Coronary artery (tissue), 2 donors: ENCODE measurements at regions not wholly inside any gene's neighbourhood (a gene's known extent, or its start where the extent isn't known, plus 50 kb on each side); places are given as distances from the start of the nearest gene placed in this dataset.
A peak's percentile ranks its signal among the peaks of the same experiment; 100 is the strongest.

ENCODE experiments used
- DNase-seq: peaks from one replicate; pipeline ENCODE4 v3.0.0-alpha.2; 2017; ENCODE audit warnings: low spot score
- H3K27ac ChIP-seq, 2 donors: fragments of 200-600 bp; sonication (generic); one replicate each; pipeline ENCODE4 v1.5.1; 2016 to 2019
- H3K4me3 ChIP-seq: fragments of 200-600 bp; sonication (generic); 2 replicates; pipeline ENCODE4 v1.5.1; 2016; ENCODE audit warnings: mild to moderate bottlenecking, moderate library complexity
- TF ChIP-seq, protein P1 (sequence below): fragments of 200-600 bp; sonication (generic); IDR thresholded peaks from one replicate; pipeline ENCODE4 v1.5.1; 2019; ENCODE audit warnings: antibody characterized with exemption

DNA sequence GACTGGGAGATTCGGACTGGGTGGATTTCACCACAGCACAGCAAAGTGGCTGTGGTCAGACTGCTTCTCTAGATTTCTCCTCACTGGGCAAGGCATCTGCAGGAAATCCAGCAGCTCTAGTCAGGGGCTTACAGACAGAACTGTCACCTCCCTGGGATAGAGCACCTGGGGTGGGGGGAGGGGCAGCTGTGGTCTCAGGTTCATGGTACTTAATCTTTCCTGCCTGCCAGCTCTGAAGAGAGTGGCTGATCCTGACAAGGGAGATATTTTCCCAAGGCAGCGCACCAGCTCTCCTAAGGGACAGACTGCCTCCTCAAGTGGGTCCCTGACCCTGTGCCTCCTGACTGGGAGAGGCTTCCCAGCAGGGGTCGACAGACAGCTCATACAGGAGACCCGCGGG, 212.8 kb upstream of the KLF12 start:
- H3K27ac ChIP-seq = no peak overlapping the region
- no peak overlapping the region for H3K4me3 ChIP-seq
- no peak for DNase-seq
- TF ChIP-seq, protein P1, sequence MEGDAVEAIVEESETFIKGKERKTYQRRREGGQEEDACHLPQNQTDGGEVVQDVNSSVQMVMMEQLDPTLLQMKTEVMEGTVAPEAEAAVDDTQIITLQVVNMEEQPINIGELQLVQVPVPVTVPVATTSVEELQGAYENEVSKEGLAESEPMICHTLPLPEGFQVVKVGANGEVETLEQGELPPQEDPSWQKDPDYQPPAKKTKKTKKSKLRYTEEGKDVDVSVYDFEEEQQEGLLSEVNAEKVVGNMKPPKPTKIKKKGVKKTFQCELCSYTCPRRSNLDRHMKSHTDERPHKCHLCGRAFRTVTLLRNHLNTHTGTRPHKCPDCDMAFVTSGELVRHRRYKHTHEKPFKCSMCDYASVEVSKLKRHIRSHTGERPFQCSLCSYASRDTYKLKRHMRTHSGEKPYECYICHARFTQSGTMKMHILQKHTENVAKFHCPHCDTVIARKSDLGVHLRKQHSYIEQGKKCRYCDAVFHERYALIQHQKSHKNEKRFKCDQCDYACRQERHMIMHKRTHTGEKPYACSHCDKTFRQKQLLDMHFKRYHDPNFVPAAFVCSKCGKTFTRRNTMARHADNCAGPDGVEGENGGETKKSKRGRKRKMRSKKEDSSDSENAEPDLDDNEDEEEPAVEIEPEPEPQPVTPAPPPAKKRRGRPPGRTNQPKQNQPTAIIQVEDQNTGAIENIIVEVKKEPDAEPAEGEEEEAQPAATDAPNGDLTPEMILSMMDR = no peak

DNA sequence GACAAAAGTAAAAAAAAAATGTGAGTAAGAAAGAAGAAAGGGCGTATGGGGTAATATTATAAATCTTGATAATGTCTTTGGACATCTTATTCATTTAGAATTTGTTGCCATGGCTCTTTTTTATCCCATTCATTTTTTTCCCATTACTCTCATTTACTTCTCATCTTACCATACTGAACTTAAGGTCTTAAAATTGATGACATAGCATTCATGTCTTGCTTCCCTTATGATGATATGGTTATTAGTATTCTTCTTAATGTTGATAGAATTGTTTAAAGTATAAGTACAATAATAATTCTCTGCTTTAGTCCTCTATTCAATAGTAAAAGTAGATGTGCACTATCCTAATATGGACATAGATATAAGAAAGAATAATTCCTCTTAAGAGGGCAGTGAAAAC, 204.1 kb upstream of the KLF12 start:
- H3K27ac ChIP-seq = no peak overlapping the region
- no peak for DNase-seq
- H3K4me3 ChIP-seq = no peak overlapping the region
- TF ChIP-seq, protein P1 = no peak

DNA sequence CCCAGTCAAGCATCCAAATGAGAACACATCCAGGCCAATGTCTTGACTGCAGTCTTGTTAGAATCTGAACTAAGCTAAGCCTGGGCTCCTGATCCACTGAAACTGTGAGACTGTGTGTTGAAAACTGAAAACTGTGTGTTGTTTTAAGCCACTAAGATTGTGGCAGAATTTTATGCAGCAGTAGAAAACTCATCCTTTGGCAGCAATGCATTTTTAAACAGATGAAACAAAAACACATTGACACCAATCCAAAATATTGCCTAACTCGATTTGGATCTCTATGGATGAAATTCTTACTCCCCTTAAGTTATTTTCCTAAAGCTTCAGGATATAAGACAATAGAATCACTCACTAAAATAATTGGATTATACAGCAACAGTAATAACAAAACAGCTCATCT, 202.3 kb upstream of the KLF12 start:
- DNase-seq = no peak
- Histone ChIP-seq H3K27ac (no peak overlapping the region), H3K4me3 (no peak overlapping the region)
- TF ChIP-seq, protein P1 = no peak

DNA sequence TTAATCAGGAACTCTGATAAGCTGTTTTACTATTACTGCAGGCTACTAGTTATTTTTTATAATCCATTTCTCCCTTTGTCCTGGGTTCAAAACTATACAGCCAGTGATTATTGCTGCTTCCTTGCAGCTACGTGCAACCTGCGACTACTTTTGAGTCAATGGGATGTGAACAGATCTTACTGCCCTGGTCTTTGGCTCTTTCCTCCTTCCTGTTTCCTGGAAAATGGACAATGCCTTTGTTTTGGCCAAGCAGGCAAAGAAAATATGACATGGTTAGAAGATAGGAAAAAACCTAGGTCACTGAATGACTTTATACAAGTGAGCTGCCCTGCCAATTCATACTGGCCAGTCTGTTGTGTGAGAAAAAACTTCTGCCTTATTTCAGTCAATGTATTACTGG, 201.2 kb upstream of the KLF12 start:
- Histone ChIP-seq H3K27ac (no peak overlapping the region), H3K4me3 (no peak overlapping the region)
- TF ChIP-seq, protein P1 = no peak
- no peak for DNase-seq

DNA sequence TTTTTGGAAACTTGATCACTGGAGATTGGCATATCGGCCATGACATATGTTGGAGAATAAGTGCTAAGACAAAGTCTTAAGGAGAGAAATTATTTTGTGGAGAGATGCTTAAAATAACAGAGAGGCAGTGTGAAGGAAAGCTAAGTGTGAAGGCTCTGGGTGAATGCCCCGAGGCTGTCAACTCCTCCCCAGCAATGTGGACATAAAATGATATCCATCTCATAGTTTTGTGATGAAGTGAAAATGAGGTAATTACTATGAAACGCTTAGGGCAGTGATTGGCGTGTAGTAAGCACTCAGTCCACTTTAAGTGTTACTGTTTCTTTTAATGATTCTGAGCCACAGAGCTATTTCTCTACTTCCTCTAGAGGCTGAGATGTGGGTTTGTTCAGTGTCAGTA, 195.8 kb upstream of the KLF12 start:
- TF ChIP-seq, protein P1 = no peak
- Histone ChIP-seq H3K4me3 (no peak overlapping the region), H3K27ac (no peak overlapping the region)
- DNase-seq = no peak

DNA sequence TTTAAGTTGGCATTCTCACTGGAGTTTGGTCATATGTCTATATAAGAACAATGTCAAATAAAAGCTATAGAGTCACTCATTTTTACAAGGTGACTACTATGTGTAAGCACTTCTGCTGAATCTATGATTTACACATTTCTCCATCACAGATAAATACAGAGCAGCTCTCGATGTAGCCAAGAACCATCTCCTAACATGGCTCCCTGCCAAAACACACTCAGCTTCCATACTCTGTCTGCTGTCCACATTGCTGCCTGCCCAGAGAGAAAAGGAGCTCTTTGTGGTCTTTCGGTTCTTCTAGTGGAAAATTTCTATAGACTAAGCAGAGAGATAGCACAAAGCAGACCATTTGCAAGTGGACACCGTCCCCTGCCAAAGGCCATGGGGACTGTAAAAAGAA, 190.9 kb upstream of the KLF12 start:
- H3K4me3 ChIP-seq = peak overlapping the region; percentile 48
- DNase-seq = no peak
- no peak overlapping the region for H3K27ac ChIP-seq
- TF ChIP-seq, protein P1 = no peak

DNA sequence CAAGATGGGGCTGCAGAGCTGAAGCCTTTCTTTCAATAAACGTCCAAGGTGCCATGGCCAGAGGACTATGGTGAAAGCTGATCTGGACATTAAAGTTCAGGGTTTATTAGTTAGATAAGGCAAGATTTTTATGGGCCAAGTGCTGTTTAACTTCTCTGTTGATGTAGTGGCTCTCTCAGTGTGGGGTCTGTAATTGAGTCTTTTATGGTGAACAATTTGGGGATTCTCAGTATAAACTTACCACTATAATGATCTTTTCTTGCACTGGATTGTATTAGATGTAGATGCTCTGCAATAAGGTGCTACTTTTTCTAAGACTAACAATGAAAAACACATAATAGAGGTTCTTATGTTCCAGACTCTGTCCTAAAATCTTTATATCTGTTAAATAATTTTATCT, 190.1 kb upstream of the KLF12 start:
- no peak overlapping the region for H3K4me3 ChIP-seq
- H3K27ac ChIP-seq = no peak overlapping the region
- no peak for DNase-seq
- TF ChIP-seq, protein P1 = no peak
